Stomach (tissue), 8 donors: ENCODE measurements at regions not wholly inside any gene's neighbourhood (a gene's known extent, or its start where the extent isn't known, plus 50 kb on each side); places are given as distances from the start of the nearest gene placed in this dataset.

Experiments used
- DNase-seq, 2 donors: peaks; one replicate each; pipeline versions ENCODE4 v3.0.0 to v3.0.0-alpha.2; 2013 to 2019
- H3K27ac ChIP-seq, 5 donors: fragments of 200-600 bp in 4 of 5; sonication (generic) in 4 of 5; one replicate each; pipeline ENCODE4 v1.5.1; 2013 to 2019; ENCODE audit warnings: mild to moderate bottlenecking in 1 of 5, moderate library complexity in 1 of 5
- H3K27me3 ChIP-seq, 3 donors: fragments of 200-600 bp; sonication (generic); one replicate each; pipeline ENCODE4 v1.5.1; 2017 to 2019; ENCODE audit warnings: mixed run types in 1 of 3
- H3K36me3 ChIP-seq, 4 donors: fragments of 200-600 bp; sonication (generic); 1 replicate in 3 of 4; 2 replicates in 1 of 4; pipeline ENCODE4 v1.5.1; 2016 to 2019
- H3K4me1 ChIP-seq, 4 donors: fragments of 200-600 bp; sonication (generic); one replicate each; pipeline ENCODE4 v1.5.1; 2016 to 2019
- H3K4me3 ChIP-seq, 4 donors: fragments of 200-600 bp; sonication (generic) in 3 of 4; one replicate each; pipeline ENCODE4 v1.5.1; 2016 to 2019; ENCODE audit warnings: mild to moderate bottlenecking in 1 of 4
- H3K9me3 ChIP-seq, 4 donors: fragments of 200-600 bp; sonication (generic); one replicate each; pipeline ENCODE4 v1.5.1; 2016 to 2019
- CTCF ChIP-seq, 7 experiments: fragments of 450-650 bp in 4 of 7; fragments of 200-600 bp in 3 of 7; sonication (generic) in 3 of 7; IDR thresholded peaks; one replicate each; pipeline ENCODE4 v1.5.1; 2016 to 2019; ENCODE audit warnings: antibody characterized with exemption in 7 of 7, control low read depth in 2 of 7, mild to moderate bottlenecking in 1 of 7
- EP300 ChIP-seq: sonication (generic); formaldehyde crosslinking; IDR thresholded peaks from one replicate; pipeline ENCODE4 v1.6.1; 2017; ENCODE audit warnings: antibody characterized with exemption
- POLR2A ChIP-seq, 4 donors: fragments of 450-650 bp; IDR thresholded peaks; one replicate each; pipeline ENCODE4 v1.6.1; 2016; ENCODE audit warnings: antibody characterized with exemption in 4 of 4, control low read depth in 2 of 4, mild to moderate bottlenecking in 1 of 4, moderate library complexity in 1 of 4
- POLR2AphosphoS5 ChIP-seq, 3 donors: sonication (generic); formaldehyde crosslinking; IDR thresholded peaks; one replicate each; pipeline ENCODE4 v1.6.1; 2016; ENCODE audit warnings: antibody characterized with exemption in 3 of 3
- WGBS, 5 donors: extraction: QIAGEN DNeasy Blood & Tissue Kit in 3 of 5; methylation state at CpG; one replicate each; pipeline versions ENCODE4 v1.1.5 to v1.1.7; 2013 to 2018; 5-methylcytosine and 5-hydroxymethylcytosine counted together
- intact Hi-C: fragments of 100-400 bp; cut with DNase I; formaldehyde crosslinking; loops from one replicate; pipeline ENCODE4 v1.15.1; 2023; ENCODE audit warnings: low total_unique reads
- donor health status: healthy with polysubstance abuse.
- donor health status: Bipolar disorder and iron deficiency.
- donor health status: healthy.

- Histone ChIP-seq H3K36me3 (no peaks in the 10 kb centered on the region), H3K4me3 (no peak overlapping the region), H3K27me3 (no peaks in the 10 kb centered on the region), H3K9me3 (no peaks in the 10 kb centered on the region), H3K27ac (no peak overlapping the region), H3K4me1 (peaks cover 0 to 8% (median 6%) of the 10 kb centered on the region in 4 donors)
- intact Hi-C loops = no loop called here
- no peak for DNase-seq
- no peak for TF ChIP-seq CTCF (IDR thresholded peaks at IDR 0.05)
- no peak for TF ChIP-seq EP300
- TF ChIP-seq POLR2AphosphoS5 (IDR thresholded peaks at IDR 0.05) = no peak
- no peak for TF ChIP-seq POLR2A (IDR thresholded peaks at IDR 0.05)
- 83 to 87% (median 86%) methylated on average over 19 to 21 of the region's 21 CpGs for WGBS, 5 donors
Observed at GRCh38 chr4:7138223-7139166, 53.8 kb upstream of the SORCS2 start.

- TF ChIP-seq POLR2AphosphoS5 (IDR thresholded peaks at IDR 0.05) (no peak), EP300 (no peak), POLR2A (IDR thresholded peaks at IDR 0.05) (no peak), CTCF (IDR thresholded peaks at IDR 0.05) (no peak)
- 89 to 96% (median 92%) methylated on average over 29 to 30 of the region's 30 CpGs for WGBS, 5 donors
- H3K36me3 ChIP-seq = no peaks in the 10 kb centered on the region
- H3K27me3 ChIP-seq = no peaks in the 10 kb centered on the region
- H3K9me3 ChIP-seq = peaks cover 0 to 5% (median 0%) of the 10 kb centered on the region in 4 donors
- intact Hi-C loops = no loop called here
- H3K4me1 ChIP-seq = peaks cover 0 to 8% (median 6%) of the 10 kb centered on the region in 4 donors
- H3K4me3 ChIP-seq = no peak overlapping the region
- no peak overlapping the region for H3K27ac ChIP-seq
- DNase-seq = no peak
Observed at GRCh38 chr4:7137326-7138200, 54.8 kb upstream of the SORCS2 start.

GRCh38 chr4:7136351-7136750 is 56.0 kb upstream of the SORCS2 start:
- no peaks in the 10 kb centered on the region for H3K27me3 ChIP-seq
- intact Hi-C loops = no loop called here
- no peak for TF ChIP-seq EP300
- no peak for TF ChIP-seq POLR2AphosphoS5 (IDR thresholded peaks at IDR 0.05)
- no peak for TF ChIP-seq CTCF (IDR thresholded peaks at IDR 0.05)
- no peak for TF ChIP-seq POLR2A (IDR thresholded peaks at IDR 0.05)
- DNase-seq = peak in 1 of 2 donors; percentile 64
- no peak overlapping the region for H3K4me3 ChIP-seq
- WGBS, 5 donors = 34 to 60% (median 47%) methylated on average over 9 of the region's 9 CpGs
- H3K36me3 ChIP-seq = no peaks in the 10 kb centered on the region
- peaks cover 0 to 8% (median 6%) of the 10 kb centered on the region in 4 donors for H3K4me1 ChIP-seq
- peaks cover 0 to 5% (median 0%) of the 10 kb centered on the region in 4 donors for H3K9me3 ChIP-seq
- no peak overlapping the region for H3K27ac ChIP-seq

- Histone ChIP-seq H3K4me3 (no peak overlapping the region), H3K27ac (peak overlapping the region in 2 of 5 donors; percentile 15 to 46), H3K36me3 (no peaks in the 10 kb centered on the region), H3K9me3 (peaks cover 0 to 5% (median 0%) of the 10 kb centered on the region in 4 donors), H3K27me3 (no peaks in the 10 kb centered on the region), H3K4me1 (peaks cover 0 to 8% (median 6%) of the 10 kb centered on the region in 4 donors)
- WGBS, 5 donors = 48 to 65% (median 55%) methylated on average over 11 to 13 of the region's 13 CpGs
- peak in 1 of 2 donors; percentile 44 for DNase-seq
- intact Hi-C loops = no loop called here
- no peak for TF ChIP-seq POLR2AphosphoS5 (IDR thresholded peaks at IDR 0.05)
- TF ChIP-seq EP300 = no peak
- no peak for TF ChIP-seq CTCF (IDR thresholded peaks at IDR 0.05)
- no peak for TF ChIP-seq POLR2A (IDR thresholded peaks at IDR 0.05)
Observed at GRCh38 chr4:7135389-7135746, 57.0 kb upstream of the SORCS2 start.
